HG03558 (cell line): ENCODE measurements at regions not wholly inside any gene's neighbourhood (a gene's known extent, or its start where the extent isn't known, plus 50 kb on each side); places are given as distances from the start of the nearest gene placed in this dataset.

ENCODE experiments used
- ATAC-seq: cut with Tn5 transposase; IDR thresholded peaks from one replicate; pipeline ENCODE4 v1.9.1; 2021; ENCODE audit warnings: moderate number of reproducible peaks; ENCODE audit not compliant: unreplicated experiment; ENCODE audit errors: extremely low read depth

DNA sequence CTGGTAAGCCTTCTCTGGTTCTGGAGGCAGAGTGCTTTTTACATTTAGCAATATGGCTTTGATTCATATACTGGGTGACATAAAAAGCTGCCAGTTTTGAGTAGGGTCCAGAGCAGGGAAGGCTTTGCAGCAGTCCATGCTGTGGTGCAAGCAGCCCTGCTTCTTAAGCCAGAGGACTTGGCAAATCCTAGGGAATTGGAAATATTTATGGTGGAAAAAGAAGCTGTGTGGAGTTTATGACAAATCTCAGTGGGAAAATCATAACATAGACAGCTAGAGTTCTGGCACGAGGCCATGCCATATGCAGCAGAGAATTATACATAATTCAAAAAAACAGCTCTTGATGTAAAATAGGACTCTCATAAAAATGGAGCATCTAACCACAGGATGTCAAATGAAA lies 536.4 kb downstream of the RASEF start:
- ATAC-seq: no peak

DNA sequence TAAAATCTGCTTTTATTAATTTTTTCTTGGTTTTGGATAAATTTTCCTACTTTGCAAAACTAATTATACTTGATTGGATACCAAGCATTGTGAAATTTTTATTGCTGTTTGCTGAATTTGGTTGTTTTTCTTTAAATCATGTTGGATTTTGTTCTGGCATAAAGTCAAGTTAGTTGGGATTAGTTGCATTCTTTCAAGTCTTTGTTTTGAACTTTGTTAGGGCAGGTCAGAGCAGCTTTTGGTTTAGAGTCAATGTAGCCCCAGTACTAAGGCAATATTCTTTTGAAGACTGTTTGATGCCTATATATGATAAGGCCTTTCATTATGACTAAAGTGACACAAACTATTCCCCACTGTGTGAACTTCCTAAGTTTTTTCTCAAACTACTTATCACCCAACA lies 531.1 kb downstream of the RASEF start:
- ATAC-seq: no peak

- no peak for ATAC-seq
Measured at GRCh38 chr9:82532504-82533180, 530.3 kb downstream of the RASEF start.

DNA sequence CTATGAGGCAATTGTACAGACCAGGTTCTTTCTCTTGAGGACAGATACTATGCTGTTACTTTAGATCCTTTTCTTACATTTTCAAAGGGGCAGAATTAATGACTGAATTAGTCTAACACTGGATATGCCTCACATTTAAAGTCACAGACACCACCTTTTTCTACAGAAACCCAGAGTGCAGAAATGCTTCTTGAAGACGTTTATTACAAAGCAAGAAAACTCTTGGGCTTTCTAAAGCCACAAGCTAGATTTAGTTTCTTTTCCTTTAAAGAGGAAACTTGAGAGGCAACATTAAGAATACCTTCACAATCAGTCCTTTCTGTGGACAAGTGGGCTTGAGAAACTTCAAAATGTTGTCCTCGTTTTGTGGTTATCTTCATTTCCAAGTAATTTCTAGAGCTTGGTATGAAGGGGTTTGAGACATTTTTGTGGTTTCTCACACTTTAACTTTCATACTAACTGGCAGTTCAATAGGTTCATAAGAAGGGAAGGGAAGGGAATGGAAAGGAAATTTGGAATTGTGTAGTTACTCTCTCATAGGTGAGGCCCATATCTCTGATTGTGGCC lies 527.4 kb downstream of the RASEF start:
- ATAC-seq: no peak

- ATAC-seq: no peak
Measured at GRCh38 chr9:82538634-82539033, 524.3 kb downstream of the RASEF start.

DNA sequence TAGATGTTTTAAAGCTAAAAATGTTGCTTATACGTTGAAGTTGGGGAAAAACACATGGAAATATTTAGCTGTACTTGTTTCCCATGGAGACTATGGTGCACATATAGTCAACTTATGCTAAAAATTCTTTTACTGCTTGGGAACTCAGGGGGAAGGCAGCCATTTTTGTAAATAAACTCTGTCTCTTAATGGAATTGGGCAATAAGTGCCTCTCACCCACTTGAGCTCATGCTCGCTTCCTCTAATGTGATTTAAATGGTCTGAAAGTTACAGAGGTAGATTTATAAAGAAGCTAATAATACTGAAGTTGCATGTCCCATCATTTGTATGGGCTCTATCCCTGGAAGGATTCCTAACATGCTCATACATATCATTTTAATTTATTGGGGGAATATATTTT lies 523.8 kb downstream of the RASEF start:
- no peak for ATAC-seq

DNA sequence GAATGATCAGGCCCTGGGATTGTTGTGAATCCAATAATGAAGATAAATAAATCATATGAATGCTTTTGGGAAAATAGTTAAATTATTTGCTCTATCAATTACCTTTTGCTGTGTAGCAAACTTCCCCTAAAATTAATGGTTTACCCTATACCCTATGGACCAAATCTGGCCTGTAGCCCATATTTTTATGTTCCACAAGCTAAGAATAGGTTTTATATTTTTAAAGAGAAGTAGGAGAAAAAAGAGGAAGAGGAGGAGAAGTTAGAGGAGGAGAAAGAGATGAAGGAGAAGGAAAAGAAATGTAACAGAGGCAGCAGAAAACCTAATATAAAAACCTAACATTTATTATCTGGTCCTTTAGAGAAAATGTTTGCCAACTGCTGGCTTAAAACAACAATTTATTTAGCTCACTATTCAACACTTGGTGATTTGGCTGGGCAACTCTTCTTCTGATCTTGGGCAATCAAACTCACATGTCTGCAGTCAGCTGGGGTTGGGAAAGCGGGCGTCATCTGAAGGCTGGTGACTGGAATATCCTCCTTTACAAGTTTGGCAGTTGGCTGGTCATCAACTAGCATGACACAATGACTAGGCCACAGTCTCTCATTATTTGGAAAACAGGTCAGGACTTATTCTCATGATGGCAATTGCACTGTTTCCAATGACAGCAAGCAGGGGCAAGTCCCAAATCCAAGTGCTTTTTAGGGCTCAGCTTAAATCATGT lies 522.9 kb downstream of the RASEF start:
- no peak for ATAC-seq

DNA sequence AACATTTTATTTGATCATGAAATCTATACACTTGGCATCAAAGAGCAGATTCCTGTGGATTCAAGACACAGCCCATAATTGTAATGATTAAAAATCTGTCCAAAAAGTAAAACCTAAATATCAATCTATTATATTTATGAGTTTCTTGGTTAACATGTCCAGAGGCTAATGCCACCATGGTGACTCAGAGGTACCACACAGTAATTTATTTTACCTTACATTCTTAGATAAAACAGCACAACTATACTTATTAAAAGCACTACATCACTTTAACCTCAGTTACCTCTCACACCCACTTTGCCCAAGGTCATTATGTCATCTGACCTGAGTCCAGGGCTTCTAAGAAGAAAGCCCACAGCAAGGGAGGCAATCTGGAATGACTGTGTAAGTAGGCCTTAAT lies 519.2 kb downstream of the RASEF start:
- ATAC-seq: no peak

- ATAC-seq: no peak
Measured at GRCh38 chr9:82546136-82546535, 516.8 kb downstream of the RASEF start.

DNA sequence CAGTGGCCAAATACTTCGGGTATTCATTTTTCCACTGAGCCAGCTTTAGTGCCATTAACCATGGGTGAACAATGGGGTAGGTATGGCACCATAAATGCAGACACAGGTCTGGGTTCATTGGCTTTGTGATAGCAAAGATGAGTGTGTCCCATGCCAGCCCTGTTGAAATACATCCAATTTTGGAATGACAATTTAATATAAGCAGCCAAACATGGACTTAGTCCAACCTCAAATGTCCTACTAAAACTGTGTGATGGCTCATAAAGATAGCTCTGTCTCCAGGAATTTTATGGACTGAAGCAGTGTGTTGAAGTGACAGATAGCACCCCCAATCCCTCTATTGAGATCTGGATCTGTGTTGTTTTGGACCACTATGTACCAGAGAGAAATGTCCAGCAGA lies 514.9 kb downstream of the RASEF start:
- ATAC-seq: no peak

DNA sequence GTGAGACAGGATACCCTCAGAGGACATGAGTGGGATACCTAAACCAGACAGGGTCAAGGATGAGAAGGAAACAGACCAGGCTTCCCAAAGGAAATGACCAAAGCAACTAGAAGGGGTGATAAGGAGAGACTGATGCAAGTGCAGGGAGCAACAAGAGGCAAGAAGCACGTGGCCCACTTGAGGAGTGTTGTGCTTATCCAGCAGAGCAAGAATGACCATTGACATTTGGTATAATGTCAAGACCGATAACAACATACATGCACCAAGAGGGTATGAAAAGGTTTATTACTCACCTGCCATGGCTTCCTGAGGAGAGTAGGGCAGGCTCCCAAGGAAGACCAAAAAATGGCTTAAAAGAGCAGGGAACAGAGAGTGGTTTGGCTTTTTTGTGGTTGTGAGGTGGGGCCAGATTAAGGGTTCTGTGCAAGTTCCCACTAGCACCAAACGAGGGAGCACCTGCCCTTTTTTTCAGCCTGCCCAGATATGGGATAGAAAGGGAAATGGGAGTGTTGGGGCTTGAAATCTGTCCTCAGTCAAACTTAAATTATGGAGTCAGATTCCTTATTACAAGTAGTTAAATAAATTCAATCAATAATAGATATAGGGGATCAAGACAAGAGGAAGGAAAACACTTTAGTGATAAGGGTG lies 513.6 kb downstream of the RASEF start:
- ATAC-seq: no peak

DNA sequence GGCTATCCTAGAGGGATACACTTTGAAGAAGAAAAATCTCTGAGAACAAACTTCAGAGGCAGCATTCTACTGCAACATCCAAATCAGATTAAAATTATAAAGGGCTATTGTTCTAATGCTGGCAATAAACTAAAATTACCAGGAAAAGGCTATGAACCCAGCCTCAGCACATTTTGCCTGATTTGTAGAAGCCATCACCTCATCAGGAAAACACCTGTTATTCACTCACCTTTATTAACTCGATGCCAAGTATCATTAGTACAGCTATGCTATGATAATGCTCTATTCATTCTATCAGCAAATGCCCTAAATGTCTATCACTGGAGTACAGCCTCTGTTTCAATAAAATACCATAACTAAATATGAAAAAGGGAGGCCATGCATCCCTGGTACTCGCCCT lies 510.2 kb downstream of the RASEF start:
- no peak for ATAC-seq

DNA sequence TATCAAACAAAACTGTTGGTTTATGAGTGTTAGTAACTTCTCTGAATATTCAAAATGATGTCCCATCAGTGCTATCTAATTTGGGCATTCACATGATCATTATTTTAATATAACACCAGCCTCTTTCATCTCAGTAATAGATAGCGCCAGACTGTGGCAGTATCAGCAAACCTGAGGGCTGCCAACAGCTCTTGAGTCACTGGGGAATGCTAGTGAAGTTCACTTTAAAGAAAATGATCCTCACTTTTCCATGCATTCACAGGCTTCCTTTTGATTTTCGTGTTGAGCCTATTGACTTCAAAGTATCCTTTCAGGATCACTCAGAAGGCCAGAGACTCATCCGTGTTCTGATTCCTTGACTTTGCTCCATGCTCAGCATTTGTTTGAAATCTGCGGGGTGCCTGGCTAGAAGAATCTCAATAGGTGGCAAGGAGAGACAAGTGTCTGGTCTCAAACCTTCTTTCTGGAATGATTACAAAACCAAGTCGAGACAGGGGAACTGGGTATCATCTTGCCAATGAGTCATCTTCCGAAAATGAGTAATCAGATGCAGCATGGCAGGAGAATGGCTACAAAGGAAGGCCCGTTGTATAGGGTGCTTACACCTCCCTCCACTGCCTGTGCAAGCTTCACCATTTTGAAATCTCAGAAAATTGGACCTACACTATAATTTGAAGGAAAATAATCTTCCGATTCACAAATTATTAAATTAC lies 509.1 kb downstream of the RASEF start:
- no peak for ATAC-seq

GRCh38 chr9:82554381-82554780 lies 508.6 kb downstream of the RASEF start:
- no peak for ATAC-seq

DNA sequence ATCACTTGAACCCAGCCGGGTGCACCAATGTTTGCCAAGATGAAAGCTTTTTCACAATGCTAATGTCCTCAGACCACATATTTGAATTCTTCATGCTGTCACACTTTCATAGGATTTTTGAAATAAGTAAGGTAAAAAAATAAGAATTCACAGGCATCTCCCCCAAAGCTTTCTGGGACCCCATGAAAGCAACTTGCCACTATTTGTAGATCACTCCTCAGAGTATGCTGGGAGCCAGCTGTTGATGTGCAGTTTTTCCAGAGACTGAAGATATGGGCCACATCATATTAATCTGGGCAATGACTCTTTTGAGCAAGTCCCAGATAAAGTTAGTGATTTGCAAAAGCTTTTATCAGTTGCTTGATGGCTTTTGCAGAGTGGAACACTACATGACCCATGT lies 507.9 kb downstream of the RASEF start:
- ATAC-seq: no peak

DNA sequence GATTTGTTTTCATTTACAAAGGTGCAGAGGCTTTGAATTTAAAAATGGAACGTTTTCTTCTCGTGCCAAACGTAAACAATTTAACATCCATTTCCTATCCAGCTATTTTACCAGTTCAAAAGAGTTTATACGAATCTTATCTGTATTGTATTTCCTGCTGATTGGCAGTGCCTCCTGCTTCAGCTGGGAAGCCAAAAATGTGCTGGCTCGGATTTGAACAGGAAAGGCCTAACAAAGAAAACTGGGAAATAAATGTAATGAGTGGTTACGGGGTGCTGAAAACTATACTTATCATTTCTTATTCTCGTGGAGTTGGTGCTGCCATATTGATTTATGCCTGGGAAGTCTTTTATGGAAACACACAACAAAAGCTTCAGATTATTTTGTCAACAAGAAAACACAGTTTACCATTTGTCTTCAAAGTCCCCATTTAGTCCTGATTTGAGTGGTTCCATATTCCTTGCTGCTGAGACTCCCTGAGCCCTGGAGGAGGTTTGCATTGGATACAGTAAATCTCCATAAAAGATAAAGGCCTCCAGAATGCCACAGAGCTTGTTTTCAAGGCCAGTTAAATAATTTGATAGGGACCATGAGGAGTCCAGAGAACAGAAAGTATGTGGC lies 507.4 kb downstream of the RASEF start:
- ATAC-seq: no peak

GRCh38 chr9:82558346-82558745 lies 504.6 kb downstream of the RASEF start:
- ATAC-seq: no peak

GRCh38 chr9:82558855-82559630 lies 503.9 kb downstream of the RASEF start:
- no peak for ATAC-seq

GRCh38 chr9:82560036-82560435 lies 502.9 kb downstream of the RASEF start:
- ATAC-seq: no peak
